GM10248 (cell line): ENCODE measurements at regions not wholly inside any gene's neighbourhood (a gene's known extent, or its start where the extent isn't known, plus 50 kb on each side); places are given as distances from the start of the nearest gene placed in this dataset.

ENCODE experiments used
- CTCF ChIA-PET: fragments of 300-600 bp; sonication (Branson Sonifier 250); formaldehyde crosslinking; extraction: SDS; loops from one replicate; lab custom pipeline; 2021; ENCODE audit warnings: antibody characterized with exemption; lab: Yijun Ruan, JAX
- POLR2A ChIA-PET: fragments of 350-650 bp; sonication (Branson Sonifier 250); formaldehyde crosslinking; extraction: SDS; loops from one replicate; lab custom pipeline; 2020; ENCODE audit warnings: antibody characterized with exemption; lab: Yijun Ruan, JAX
- DNase-seq: peaks from one replicate; pipeline ENCODE4 v3.0.0; 2012; ENCODE audit errors: extremely low spot score
- TF ChIP-seq, protein P1 (sequence below): IDR thresholded peaks from 2 replicates; pipeline ENCODE4 v1.5.1; 2012; ENCODE audit warnings: mild to moderate bottlenecking, low read depth; ENCODE audit errors: extremely low read depth, missing control alignments, control extremely low read depth

DNA sequence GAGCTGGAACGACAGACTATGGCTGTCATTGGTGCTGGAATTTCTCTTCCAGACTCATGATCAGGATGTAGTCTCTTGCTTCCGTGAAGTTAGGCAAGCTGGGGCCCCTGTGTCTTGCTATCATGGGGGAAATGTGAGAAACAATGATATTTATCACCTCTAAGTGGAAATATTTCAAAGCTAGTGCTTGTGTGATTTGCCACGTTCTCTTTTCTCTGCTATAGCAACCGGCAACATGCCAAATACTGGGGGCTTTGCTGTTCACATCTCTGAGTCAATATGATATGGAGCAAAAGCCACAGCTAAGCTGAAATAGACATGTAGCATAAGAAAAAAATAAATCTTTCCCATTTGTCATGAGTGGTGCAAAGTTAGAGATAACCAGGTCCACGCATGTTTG lies 668.2 kb upstream of the IGFBP3 start:
- TF ChIP-seq, protein P1, sequence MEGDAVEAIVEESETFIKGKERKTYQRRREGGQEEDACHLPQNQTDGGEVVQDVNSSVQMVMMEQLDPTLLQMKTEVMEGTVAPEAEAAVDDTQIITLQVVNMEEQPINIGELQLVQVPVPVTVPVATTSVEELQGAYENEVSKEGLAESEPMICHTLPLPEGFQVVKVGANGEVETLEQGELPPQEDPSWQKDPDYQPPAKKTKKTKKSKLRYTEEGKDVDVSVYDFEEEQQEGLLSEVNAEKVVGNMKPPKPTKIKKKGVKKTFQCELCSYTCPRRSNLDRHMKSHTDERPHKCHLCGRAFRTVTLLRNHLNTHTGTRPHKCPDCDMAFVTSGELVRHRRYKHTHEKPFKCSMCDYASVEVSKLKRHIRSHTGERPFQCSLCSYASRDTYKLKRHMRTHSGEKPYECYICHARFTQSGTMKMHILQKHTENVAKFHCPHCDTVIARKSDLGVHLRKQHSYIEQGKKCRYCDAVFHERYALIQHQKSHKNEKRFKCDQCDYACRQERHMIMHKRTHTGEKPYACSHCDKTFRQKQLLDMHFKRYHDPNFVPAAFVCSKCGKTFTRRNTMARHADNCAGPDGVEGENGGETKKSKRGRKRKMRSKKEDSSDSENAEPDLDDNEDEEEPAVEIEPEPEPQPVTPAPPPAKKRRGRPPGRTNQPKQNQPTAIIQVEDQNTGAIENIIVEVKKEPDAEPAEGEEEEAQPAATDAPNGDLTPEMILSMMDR: no peak
- ChIA-PET POLR2A (no interaction called here), CTCF (no interaction called here)
- DNase-seq: no peak

DNA sequence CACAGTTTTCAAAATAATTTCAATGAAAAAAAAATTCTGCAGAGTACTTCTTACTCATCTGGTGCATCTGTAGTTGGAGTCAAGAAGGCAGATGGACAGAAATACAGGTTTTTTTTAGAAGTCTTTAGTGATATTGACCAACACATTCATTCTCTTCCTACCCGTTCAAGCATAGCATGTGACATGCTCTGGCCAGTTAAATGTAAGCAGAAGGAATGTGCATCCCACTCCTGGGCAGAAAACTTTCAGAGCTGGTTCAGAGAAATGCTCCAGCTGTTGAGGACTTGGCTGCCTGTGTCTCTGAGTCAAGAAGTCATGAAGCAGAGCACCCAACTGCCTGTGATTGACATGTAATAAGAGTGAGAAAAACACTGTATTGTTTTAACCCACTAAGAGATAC lies 665.3 kb upstream of the IGFBP3 start:
- POLR2A ChIA-PET: no interaction called here
- CTCF ChIA-PET: no interaction called here
- TF ChIP-seq, protein P1: no peak
- DNase-seq: no peak

DNA sequence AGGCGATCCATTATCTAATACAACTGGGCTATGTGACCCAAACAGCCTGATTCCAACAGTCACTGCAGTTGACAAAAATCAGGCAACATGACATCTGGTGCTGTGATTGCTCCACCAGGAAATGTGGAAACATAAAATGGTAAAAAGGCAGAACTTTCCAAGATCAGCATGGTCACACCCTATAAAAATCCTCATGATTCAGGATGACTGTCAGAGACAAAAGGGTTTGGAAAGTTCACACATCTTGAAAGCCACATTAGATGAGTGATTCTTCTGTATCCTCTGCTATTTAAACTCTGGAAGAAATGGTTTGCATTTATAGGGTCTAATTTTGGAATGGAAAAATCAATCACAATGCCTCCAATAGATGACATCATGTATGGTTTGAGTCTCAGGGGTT lies 662.6 kb upstream of the IGFBP3 start:
- ChIA-PET CTCF (no interaction called here), POLR2A (no interaction called here)
- DNase-seq: no peak
- TF ChIP-seq, protein P1: no peak

DNA sequence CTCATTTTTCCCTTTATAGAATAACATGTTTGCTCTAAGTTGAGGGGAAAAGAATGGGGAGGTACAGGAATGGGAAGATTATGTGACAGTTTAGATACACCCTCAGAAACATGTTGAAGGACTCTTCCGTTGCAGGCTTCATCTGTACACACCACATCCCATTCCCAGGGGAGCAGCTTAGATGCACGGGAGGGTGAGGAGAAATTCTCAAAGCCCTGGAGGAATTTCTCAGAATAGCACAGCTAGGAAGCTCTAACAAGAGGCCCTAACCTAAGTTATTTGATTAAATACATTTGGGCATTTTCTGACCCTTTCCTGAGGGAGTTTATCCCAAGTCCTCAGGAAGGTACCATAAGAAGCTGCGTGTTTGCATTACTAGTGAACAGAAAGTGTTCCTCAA lies 660.2 kb upstream of the IGFBP3 start:
- CTCF ChIA-PET: interaction anchor here (1.1 kb wide), 1 partner anchor 19 kb away, joined by 3 read pairs; no protein-coding TSS in a partner anchor
- POLR2A ChIA-PET: no interaction called here
- TF ChIP-seq, protein P1: no peak
- no peak for DNase-seq

DNA sequence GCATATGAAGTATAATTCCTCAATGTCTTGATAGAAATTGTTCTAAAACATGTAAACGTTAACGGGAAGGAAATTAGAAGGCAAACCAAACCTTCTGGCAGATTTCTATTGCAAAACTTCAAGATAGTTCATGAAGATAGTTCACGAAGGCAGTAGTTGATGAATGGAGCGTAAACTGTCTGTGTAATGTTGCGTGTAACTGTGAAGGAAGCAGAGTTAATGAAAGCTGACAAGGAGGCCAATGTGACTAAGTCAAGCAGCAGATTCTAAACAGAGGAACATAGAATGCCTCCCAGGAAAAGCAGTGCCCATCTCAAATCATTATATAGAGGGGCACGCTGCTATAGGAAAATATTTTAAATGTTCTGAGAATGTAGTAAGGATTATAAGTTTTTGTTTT lies 659.7 kb upstream of the IGFBP3 start:
- TF ChIP-seq, protein P1: no peak
- CTCF ChIA-PET: interaction anchor here (1.1 to 1.4 kb wide), 2 partner anchors 16 to 20 kb away, joined by 3 read pairs; no protein-coding TSS in a partner anchor
- DNase-seq: no peak
- POLR2A ChIA-PET: no interaction called here

DNA sequence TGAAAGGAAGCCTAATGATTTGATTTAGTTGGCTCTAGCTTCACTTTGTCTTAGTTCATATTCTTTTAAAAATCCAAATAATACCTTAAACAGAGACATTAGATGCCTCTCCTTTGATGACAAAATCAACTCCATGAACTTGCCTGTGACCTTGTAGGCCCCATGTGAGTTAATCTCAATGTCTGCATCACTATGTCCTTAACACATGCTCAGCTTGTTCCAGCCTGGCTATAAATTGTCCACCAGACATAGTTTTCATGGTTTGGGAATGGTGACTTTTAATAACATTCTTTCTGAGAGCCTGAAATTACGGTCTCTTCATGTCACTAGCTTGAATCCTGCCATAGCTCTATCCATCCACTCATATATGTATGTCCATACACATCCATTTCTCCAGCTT lies 656.3 kb upstream of the IGFBP3 start:
- ChIA-PET CTCF (no interaction called here), POLR2A (no interaction called here)
- TF ChIP-seq, protein P1: no peak
- DNase-seq: no peak

DNA sequence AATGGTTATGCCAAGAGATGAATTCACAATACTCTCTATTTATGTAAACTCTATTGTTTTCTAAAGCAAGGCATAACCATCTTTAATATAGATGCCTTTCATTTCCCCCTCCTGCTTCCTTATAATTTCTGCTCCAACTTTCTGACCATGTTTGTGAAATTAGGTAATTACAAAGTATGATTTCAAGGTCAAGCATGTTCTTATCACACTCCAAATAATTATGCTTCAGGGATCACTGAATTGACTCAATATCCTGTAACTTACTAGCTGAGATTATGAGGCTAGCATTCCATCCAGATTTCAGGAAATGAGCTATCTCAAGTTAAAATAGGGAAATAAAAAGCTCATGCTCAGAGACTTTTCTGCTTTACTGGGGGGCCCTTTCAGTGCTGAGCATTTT lies 655.9 kb upstream of the IGFBP3 start:
- ChIA-PET CTCF (no interaction called here), POLR2A (no interaction called here)
- DNase-seq: no peak
- TF ChIP-seq, protein P1: no peak
